ENCODE measurements at regions not wholly inside any gene's neighbourhood (a gene's known extent, or its start where the extent isn't known, plus 50 kb on each side); places are given as distances from the start of the nearest gene placed in this dataset.

DNA sequence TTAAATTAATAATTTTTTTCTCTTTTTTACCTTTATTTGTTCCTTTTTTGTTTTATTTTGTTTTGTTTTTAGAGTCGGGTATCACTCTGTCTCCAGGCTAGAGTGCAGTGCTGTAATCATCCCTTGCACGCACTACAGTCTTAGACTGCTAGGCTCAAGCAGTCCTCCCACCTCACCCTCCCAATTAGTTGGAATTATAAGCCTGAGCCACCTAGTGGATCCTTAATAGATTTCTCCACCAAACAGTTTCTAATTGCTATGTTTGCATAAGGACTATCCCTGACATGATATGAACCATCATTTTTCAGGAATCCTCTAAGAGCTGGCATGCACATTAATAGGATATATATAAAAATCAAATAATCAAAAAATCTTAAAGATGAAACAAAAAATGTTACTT is 993.2 kb downstream of the OTOL1 start:
- TF ChIP-seq KDM6A (CRISPR knock-in tag; IDR thresholded peaks at IDR 0.05; ENCODE audit: low read depth): no peak
- TF ChIP-seq ZIK1 (CRISPR knock-in tag; IDR thresholded peaks at IDR 0.05; ENCODE audit: borderline replicate concordance, low read depth): no peak
- no peak for TF ChIP-seq FOXJ3 (CRISPR knock-in tag; IDR thresholded peaks at IDR 0.05; ENCODE audit: borderline replicate concordance)
- TF ChIP-seq, protein P1, sequence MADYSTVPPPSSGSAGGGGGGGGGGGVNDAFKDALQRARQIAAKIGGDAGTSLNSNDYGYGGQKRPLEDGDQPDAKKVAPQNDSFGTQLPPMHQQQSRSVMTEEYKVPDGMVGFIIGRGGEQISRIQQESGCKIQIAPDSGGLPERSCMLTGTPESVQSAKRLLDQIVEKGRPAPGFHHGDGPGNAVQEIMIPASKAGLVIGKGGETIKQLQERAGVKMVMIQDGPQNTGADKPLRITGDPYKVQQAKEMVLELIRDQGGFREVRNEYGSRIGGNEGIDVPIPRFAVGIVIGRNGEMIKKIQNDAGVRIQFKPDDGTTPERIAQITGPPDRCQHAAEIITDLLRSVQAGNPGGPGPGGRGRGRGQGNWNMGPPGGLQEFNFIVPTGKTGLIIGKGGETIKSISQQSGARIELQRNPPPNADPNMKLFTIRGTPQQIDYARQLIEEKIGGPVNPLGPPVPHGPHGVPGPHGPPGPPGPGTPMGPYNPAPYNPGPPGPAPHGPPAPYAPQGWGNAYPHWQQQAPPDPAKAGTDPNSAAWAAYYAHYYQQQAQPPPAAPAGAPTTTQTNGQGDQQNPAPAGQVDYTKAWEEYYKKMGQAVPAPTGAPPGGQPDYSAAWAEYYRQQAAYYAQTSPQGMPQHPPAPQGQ (CRISPR knock-in tag; IDR thresholded peaks at IDR 0.05; ENCODE audit: borderline replicate concordance): no peak
- TF ChIP-seq, protein P2, sequence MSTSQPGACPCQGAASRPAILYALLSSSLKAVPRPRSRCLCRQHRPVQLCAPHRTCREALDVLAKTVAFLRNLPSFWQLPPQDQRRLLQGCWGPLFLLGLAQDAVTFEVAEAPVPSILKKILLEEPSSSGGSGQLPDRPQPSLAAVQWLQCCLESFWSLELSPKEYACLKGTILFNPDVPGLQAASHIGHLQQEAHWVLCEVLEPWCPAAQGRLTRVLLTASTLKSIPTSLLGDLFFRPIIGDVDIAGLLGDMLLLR (CRISPR knock-in tag; IDR thresholded peaks at IDR 0.05): no peak
- TF ChIP-seq TBL1XR1 (IDR thresholded peaks at IDR 0.05; ENCODE audit: borderline replicate concordance, low read length, partially characterized antibody): no peak
- TF ChIP-seq, protein P3, sequence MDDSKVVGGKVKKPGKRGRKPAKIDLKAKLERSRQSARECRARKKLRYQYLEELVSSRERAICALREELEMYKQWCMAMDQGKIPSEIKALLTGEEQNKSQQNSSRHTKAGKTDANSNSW (CRISPR knock-in tag; IDR thresholded peaks at IDR 0.05; ENCODE audit: borderline replicate concordance): no peak
- no peak for TF ChIP-seq POLR2G (IDR thresholded peaks at IDR 0.05; ENCODE audit: low read depth, low read length)
- Histone ChIP-seq H3K4me3 (replicated peaks in 1 of 3; ENCODE audit: insufficient read depth in 1 of 3, low read depth in 2 of 3, low read length in 3 of 3) (no peak overlapping the region), H3K79me2 (ENCODE audit: insufficient read depth, low read length) (no peaks in the 10 kb centered on the region), H3K27ac (ENCODE audit: extremely low read length, insufficient read depth, low read length) (no peak overlapping the region), H3K9me3 (ENCODE audit: low read length) (0 out of 2 replicates have a peak, but pooled peaks cover 7% of the 10 kb centered on the region), H3K4me1 (ENCODE audit: insufficient read depth, low read length) (no peaks in the 10 kb centered on the region), H3K36me3 (replicated peaks in 1 of 2; ENCODE audit: control insufficient read depth in 1 of 2, insufficient read depth in 2 of 2, low read length in 2 of 2) (no peaks in the 10 kb centered on the region), H2AFZ (ENCODE audit: low read length) (no peak overlapping the region), H3K27me3 (ENCODE audit: control insufficient read depth in 1 of 2, insufficient read depth in 2 of 2, low read length in 2 of 2) (no peaks in the 10 kb centered on the region), H3K9ac (ENCODE audit: insufficient read depth, low read depth, low read length) (no peak overlapping the region), H3K4me2 (ENCODE audit: low read depth, low read length) (no peak overlapping the region), H4K20me1 (ENCODE audit: insufficient read depth, low read length) (no peaks in the 10 kb centered on the region)
- no TSS peak for BruUV-seq (replicated peaks)
- FAIRE-seq: no peak
- intact Hi-C loops (cut with micrococcal nuclease; ENCODE audit: unreplicated experiment): no loop called here
- ATAC-seq: no peak
- WGBS (ENCODE audit: low lambda C conversion rate): 14% methylated on average over 2 of the region's 2 CpGs
- no peak for DNase-seq (ENCODE audit: low spot score)
- CTCF ChIA-PET (ENCODE audit: low intra/inter-chr PET ratio, low total read pairs): no interaction called here
- in situ Hi-C loops (cut with HindIII; ENCODE audit: extremely low pct_ligation_motif_present, low pct_unique_long_range_greater_than_20kb): no loop called here
- POLR2A ChIA-PET: no interaction called here

Data from HepG2 (cell line).